ENCODE measurements at regions not wholly inside any gene's neighbourhood (a gene's known extent, or its start where the extent isn't known, plus 50 kb on each side); places are given as distances from the start of the nearest gene placed in this dataset.
"Not testable (repeated sequence)": the region's sequence is repeated elsewhere in the genome, so short reads cannot be mapped to it uniquely, and the experiment has no call there.

DNA sequence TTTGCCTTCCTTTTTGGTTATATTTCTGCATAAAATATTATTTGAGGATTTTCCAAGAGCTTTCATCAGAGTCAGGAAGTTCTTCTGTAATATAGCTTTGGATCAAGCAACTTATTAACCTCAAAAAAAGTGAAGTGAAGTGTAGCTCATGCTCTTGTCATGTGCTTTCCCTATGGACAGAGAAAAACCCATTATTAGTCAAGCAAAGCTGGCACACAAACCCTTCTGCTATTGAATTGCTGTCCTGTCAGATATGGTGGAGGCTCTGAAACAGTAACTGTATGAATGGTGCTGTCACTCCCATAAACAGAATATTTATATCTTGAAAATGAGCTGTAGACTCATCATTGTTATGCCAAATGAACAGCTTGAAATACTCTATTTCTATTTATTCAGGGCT is 1533.3 kb downstream of the RPIA start:
- DNase-seq (ENCODE audit: low spot score); H3K9me3 Mint-ChIP-seq; H3K27ac Mint-ChIP-seq; H3K27me3 Mint-ChIP-seq (ENCODE audit: low read depth); H3K4me1 Mint-ChIP-seq (ENCODE audit: low read depth); H3K4me3 Mint-ChIP-seq (ENCODE audit: low read depth); intact Hi-C loops (cut with micrococcal nuclease); H3K36me3 Mint-ChIP-seq (ENCODE audit: low read depth): not testable (repeated sequence)

DNA sequence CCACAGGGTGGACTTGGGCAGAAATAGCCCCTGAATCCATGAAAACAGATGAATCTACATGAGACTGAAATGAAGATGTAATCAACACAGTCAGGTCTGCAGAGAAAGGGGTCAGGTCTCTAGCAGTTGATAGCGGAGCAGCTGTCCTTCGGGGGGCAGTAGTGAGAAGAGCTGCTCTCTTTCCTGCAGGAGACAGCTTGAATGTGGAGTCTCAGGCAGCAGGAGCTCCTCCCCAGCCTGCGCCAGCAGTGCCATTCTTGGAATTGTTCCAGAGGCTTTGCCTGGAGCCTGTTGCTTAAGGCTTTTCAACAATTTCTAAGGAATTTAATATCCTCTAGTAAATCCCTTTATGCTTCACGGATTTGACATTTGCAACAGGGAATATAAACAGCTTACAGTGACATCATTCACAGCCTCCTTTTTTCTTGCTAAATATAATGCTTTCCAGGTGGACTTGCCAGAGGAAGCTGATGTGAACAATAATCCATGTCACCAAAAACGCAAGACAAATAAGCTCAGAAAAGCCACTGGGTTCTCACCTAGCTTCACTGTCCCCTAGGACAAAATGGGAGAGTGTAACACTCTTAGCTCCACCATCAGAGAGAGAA is 1535.1 kb downstream of the RPIA start:
- H3K4me3 Mint-ChIP-seq (ENCODE audit: low read depth); H3K4me1 Mint-ChIP-seq (ENCODE audit: low read depth); H3K36me3 Mint-ChIP-seq (ENCODE audit: low read depth); H3K9me3 Mint-ChIP-seq; DNase-seq (ENCODE audit: low spot score); H3K27me3 Mint-ChIP-seq (ENCODE audit: low read depth); H3K27ac Mint-ChIP-seq; intact Hi-C loops (cut with micrococcal nuclease): not testable (repeated sequence)

DNA sequence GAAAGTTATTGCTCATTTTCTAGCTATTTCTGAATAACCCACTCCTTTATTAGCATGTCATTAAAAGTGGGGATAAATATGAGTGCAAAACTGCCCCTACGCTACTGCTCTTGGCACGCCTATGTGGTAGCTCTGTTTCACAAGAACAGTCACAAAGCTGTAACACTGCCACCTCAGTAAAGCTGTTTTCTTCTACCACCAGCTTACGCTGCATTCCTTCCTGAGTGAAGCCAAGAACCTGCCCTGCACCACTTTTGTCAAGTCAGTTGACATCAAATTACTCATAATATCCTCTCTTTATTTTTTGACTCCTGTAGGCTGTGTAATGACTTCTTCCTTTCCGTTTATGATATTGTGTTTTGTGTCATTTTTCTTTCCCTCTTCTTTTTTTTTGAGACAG is 1539.7 kb downstream of the RPIA start:
- H3K4me1 Mint-ChIP-seq (ENCODE audit: low read depth); H3K9me3 Mint-ChIP-seq; H3K27ac Mint-ChIP-seq; H3K27me3 Mint-ChIP-seq (ENCODE audit: low read depth); DNase-seq (ENCODE audit: low spot score); H3K36me3 Mint-ChIP-seq (ENCODE audit: low read depth); intact Hi-C loops (cut with micrococcal nuclease); H3K4me3 Mint-ChIP-seq (ENCODE audit: low read depth): not testable (repeated sequence)

DNA sequence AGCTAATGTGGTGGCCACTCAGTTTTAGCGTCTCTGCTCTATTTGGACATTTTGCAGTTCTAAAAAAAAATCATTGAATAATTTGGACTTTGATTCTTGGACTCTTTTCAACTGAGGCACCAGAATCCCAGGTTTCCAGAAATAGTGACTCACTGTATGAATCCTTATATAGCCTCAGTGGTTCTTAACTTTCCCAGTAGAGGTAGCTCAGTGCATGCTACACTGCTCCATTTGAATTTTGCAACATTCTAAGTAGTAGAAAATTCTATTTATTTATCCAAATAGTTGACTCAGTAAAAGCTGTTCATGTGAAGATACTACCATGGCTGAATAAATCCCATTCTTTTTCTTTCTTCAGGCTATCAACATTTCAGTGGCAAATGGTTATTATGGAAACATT is 1544.0 kb downstream of the RPIA start:
- H3K27me3 Mint-ChIP-seq (ENCODE audit: low read depth); H3K4me3 Mint-ChIP-seq (ENCODE audit: low read depth); H3K27ac Mint-ChIP-seq; H3K36me3 Mint-ChIP-seq (ENCODE audit: low read depth); H3K9me3 Mint-ChIP-seq; intact Hi-C loops (cut with micrococcal nuclease); DNase-seq (ENCODE audit: low spot score); H3K4me1 Mint-ChIP-seq (ENCODE audit: low read depth): not testable (repeated sequence)

DNA sequence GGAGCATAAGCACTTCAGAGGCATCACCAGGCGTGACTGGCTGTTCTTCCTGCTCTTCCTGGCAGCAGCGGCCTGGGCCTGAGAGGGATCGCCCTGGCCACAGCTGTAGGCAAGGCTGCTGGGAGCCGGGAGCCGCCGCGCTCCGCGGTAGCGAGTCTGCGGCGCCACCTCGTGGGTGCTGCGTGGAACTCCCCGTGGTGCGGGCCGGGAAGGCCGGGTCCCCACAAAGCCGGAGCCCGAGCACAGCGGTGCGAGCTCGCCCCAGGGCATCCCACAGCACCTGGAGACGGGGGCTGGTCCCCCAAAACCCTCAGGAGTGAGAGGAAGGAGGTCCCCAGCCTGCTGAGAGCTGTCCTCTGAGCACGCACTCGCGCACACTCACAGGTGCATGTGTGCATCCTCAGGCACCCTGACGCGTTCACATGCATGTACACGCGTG is 1546.5 kb downstream of the RPIA start:
- intact Hi-C loops (cut with micrococcal nuclease); H3K36me3 Mint-ChIP-seq (ENCODE audit: low read depth); H3K4me1 Mint-ChIP-seq (ENCODE audit: low read depth); H3K4me3 Mint-ChIP-seq (ENCODE audit: low read depth); H3K27me3 Mint-ChIP-seq (ENCODE audit: low read depth); H3K9me3 Mint-ChIP-seq; H3K27ac Mint-ChIP-seq; DNase-seq (ENCODE audit: low spot score): not testable (repeated sequence)

DNA sequence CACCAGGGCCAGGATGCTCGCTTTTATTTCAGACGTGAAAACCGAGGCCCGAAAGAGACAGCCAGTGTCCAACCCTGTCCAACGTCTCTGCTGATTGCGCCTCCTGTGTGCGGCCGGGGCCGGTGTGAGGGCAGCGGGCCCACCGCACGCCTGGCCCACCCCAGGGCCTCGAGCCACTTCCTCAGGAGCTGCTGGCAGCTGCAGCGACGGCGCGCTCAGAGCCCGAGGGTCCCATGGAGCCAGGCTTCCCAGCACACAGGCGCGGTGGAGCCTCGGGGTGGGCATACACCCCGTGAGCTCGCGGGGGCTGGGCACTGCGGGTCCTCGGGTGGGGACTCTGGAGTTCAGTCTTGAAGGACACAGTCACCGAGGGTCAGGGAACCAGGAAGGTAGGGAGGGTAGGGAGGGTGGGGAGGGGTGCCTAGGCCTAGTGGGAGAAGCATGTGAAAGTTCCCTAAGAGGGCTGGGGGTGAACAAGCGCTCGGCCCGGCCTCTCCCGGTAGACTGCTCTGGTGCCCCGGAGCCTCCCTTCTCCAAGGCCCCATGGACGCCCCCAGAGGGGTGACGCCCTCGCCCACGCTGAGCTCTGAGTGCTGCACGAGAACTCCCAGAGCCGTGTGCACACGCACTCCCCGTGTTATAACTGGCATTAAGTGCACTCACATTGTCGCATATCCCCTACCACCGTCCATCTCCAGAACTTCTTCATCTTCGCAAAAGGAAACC is 1547.2 kb downstream of the RPIA start:
- H3K27me3 Mint-ChIP-seq (ENCODE audit: low read depth); intact Hi-C loops (cut with micrococcal nuclease); DNase-seq (ENCODE audit: low spot score); H3K27ac Mint-ChIP-seq; H3K4me1 Mint-ChIP-seq (ENCODE audit: low read depth); H3K4me3 Mint-ChIP-seq (ENCODE audit: low read depth); H3K36me3 Mint-ChIP-seq (ENCODE audit: low read depth); H3K9me3 Mint-ChIP-seq: not testable (repeated sequence)

DNA sequence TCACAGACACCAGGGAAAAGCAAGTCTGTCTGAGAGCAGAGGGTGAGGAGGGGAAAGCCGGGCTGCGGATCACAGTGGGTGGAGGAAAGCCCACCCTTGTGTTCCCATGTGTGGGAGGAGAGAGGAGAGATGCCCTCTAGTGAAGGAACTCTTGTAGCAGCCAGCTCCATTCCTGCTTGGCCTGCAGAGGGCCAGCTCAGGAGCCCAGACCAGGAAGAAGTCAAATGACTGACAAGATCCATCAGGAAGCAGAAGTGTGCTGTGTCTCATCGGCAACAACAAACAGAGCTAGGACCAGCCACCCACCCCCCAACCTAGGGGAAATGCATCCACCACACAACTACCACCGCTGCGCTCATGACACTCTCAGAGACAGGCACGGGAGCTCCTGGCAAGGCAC is 1548.3 kb downstream of the RPIA start:
- H3K4me1 Mint-ChIP-seq (ENCODE audit: low read depth); H3K27me3 Mint-ChIP-seq (ENCODE audit: low read depth); H3K36me3 Mint-ChIP-seq (ENCODE audit: low read depth); H3K27ac Mint-ChIP-seq; DNase-seq (ENCODE audit: low spot score); H3K4me3 Mint-ChIP-seq (ENCODE audit: low read depth); intact Hi-C loops (cut with micrococcal nuclease); H3K9me3 Mint-ChIP-seq: not testable (repeated sequence)

DNA sequence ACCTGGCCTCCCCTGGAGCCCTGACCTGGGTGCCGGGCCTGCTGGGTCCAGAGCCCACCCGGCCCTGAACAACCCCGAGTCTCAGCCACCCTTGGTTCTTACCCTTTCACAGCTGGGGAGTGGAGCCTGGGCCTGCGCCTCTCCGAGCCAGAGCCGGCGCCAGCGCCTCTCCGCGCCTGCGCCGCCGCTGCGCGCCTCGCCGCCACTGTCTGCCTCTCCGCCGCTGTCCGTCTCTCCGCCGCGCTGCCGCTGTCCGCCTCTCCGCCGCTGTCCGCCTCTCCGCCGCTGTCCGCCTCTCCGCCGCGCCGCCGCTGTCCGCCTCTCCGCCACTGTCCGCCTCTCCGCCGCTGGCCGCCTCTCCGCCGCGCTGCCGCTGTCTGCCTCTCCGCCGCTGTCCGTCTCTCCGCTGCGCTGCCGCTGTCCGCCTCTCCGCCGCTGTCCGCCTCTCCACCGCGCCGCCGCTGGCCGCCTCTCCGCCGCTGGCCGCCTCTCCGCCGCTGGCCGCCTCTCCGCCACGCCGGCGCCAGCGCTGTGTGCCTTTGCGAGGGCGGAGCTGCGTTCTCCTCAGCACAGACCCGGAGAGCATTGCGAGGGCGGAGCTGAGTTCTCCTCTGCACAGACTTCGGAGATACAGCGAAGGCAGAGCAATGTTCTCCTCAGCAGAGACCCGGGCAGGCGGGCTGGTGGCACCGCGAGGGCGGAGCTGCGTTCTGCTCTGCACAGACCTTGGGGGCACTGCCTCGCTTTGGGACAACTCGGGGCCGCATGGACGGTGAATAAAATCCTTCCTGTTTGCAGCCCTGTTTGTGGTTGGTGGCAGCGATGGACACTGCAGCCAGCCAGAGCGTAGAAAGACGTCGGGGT is 1553.7 kb downstream of the RPIA start:
- DNase-seq (ENCODE audit: low spot score); H3K27me3 Mint-ChIP-seq (ENCODE audit: low read depth); H3K27ac Mint-ChIP-seq; H3K4me3 Mint-ChIP-seq (ENCODE audit: low read depth); intact Hi-C loops (cut with micrococcal nuclease); H3K4me1 Mint-ChIP-seq (ENCODE audit: low read depth); H3K36me3 Mint-ChIP-seq (ENCODE audit: low read depth); H3K9me3 Mint-ChIP-seq: not testable (repeated sequence)

DNA sequence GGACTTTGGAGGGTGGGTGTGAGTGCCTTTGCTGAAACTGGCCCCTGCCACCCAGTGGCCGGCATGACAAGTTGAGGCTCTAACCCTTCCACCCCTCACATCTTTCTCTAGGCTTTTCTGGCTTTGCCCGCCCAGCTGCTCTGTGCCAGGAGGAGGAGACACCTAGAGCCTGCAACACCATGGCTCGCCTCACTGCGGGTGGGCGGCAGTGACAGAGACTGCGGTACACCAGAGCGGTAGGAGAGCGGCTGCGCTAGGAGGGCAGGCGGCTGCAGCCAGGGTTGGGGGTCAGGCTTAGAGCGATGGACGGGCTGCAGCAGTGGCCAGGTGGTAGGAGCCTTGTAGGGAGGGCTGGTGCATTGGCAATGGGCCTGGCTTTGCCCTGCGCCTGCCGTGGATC is 1556.9 kb downstream of the RPIA start:
- H3K4me3 Mint-ChIP-seq (ENCODE audit: low read depth); H3K9me3 Mint-ChIP-seq; H3K27ac Mint-ChIP-seq; intact Hi-C loops (cut with micrococcal nuclease); H3K4me1 Mint-ChIP-seq (ENCODE audit: low read depth); H3K36me3 Mint-ChIP-seq (ENCODE audit: low read depth); H3K27me3 Mint-ChIP-seq (ENCODE audit: low read depth); DNase-seq (ENCODE audit: low spot score): not testable (repeated sequence)

DNA sequence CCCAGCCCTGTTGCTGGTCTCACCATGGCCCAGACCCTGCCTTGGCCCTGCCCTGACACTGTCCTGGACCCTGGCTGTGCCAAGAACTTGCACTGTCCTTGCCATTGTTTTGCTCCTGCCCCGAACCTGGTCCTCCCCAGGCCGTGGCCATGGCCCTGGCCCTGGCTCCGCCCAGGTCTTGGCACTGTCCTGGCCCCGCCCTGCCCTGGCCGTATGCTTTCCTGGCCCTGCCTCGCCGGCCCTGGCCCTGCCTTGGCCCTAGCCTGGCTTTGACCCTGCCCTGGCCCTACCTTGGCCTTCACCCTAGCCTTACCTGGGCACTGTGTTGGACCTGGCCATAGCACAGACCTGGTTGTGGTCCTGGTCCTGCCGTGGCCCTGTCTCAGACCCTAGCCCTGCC is 1558.9 kb downstream of the RPIA start:
- H3K4me3 Mint-ChIP-seq (ENCODE audit: low read depth); H3K4me1 Mint-ChIP-seq (ENCODE audit: low read depth): not testable (repeated sequence)

DNA sequence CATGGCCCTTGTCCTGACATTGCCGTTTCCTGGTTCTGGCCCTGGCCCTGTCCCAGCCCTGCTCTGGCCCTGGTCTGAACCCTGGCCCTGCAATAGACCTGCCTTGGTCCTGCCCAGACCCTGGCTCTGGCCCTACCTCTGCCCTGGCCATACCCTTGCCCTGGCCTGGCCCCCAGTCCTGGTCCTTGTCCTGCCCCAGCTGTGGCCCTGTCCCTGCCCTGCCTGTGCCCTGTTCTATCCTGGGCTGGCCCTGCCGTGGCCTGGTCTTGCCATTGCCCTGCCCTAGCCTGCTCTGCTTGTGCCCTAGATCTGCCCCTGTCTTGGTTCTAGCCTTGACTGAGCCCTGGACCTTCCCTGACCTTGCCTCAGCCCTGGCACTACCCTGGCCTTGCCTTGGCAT is 1560.1 kb downstream of the RPIA start:
- H3K9me3 Mint-ChIP-seq = peaks cover 15% of the 10 kb centered on the region
- intact Hi-C loops (cut with micrococcal nuclease); H3K27me3 Mint-ChIP-seq (ENCODE audit: low read depth): not testable (repeated sequence)

More for the DNA sequence above, 1558.9 kb downstream of the RPIA start:
- H3K27me3 Mint-ChIP-seq (ENCODE audit: low read depth); DNase-seq (ENCODE audit: low spot score); intact Hi-C loops (cut with micrococcal nuclease); H3K36me3 Mint-ChIP-seq (ENCODE audit: low read depth); H3K27ac Mint-ChIP-seq; H3K9me3 Mint-ChIP-seq: not testable (repeated sequence)

DNA sequence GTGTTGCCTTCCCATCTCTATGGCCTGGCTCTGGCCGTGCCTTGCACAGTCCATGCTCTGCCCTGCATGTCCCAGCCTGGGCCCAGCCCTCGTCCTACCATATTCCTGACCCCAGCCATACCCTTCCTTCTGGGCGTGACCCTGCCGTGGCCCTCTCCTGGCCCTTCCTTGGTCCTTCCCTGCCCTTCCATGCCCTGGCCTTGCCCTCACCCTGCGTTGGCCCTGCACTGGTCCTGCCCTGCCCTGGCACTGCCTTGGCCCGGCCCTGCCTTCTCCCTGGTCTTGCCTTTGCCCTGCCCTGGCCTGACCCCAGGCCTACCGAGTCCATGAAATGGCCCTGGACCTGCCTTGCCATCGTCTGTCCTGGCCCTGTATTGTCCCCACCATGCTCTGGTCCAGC is 1561.8 kb downstream of the RPIA start:
- H3K36me3 Mint-ChIP-seq (ENCODE audit: low read depth); H3K27ac Mint-ChIP-seq; intact Hi-C loops (cut with micrococcal nuclease); H3K4me3 Mint-ChIP-seq (ENCODE audit: low read depth); DNase-seq (ENCODE audit: low spot score); H3K4me1 Mint-ChIP-seq (ENCODE audit: low read depth); H3K27me3 Mint-ChIP-seq (ENCODE audit: low read depth): not testable (repeated sequence)
- H3K9me3 Mint-ChIP-seq = peaks cover 30% of the 10 kb centered on the region

More for the DNA sequence above, 1560.1 kb downstream of the RPIA start:
- not testable (repeated sequence) for DNase-seq (ENCODE audit: low spot score); H3K4me3 Mint-ChIP-seq (ENCODE audit: low read depth); H3K4me1 Mint-ChIP-seq (ENCODE audit: low read depth); H3K36me3 Mint-ChIP-seq (ENCODE audit: low read depth); H3K27ac Mint-ChIP-seq

DNA sequence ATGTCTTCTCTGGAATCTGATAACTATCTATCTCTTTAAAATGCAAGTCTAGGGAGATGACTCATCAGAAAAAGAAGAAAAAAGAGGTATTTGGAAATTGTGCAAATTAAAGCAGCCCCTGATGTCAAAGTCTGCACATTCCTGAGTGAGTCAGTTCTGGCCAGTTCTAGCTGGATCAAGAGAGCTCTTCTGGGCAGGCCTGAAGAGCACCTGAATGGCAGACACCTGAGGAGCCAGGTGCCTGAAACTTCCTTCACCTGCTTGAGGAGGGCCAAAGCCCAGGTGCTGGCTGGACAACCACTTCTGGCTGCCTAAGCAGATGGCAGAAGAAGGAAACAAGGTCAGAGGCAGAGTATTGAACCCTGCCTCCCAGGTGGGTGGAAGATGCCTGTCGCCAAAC is 1575.4 kb downstream of the RPIA start:
- DNase-seq (ENCODE audit: low spot score); intact Hi-C loops (cut with micrococcal nuclease); H3K4me3 Mint-ChIP-seq (ENCODE audit: low read depth); H3K9me3 Mint-ChIP-seq; H3K36me3 Mint-ChIP-seq (ENCODE audit: low read depth); H3K4me1 Mint-ChIP-seq (ENCODE audit: low read depth); H3K27ac Mint-ChIP-seq; H3K27me3 Mint-ChIP-seq (ENCODE audit: low read depth): not testable (repeated sequence)
